Right lobe of liver (tissue), 4 donors: ENCODE measurements at regions not wholly inside any gene's neighbourhood (a gene's known extent, or its start where the extent isn't known, plus 50 kb on each side); places are given as distances from the start of the nearest gene placed in this dataset.

Experiments used
- CTCF ChIP-seq, 4 donors: fragments of 200-600 bp in 3 of 4; fragments of 450-650 bp in 1 of 4; IDR thresholded peaks; one replicate each; pipeline versions ENCODE4 v1.5.1 to v1.8.0; 2016 to 2022; ENCODE audit warnings: antibody characterized with exemption in 4 of 4, mild to moderate bottlenecking in 2 of 4
- POLR2A ChIP-seq: fragments of 450-650 bp; IDR thresholded peaks from one replicate; pipeline ENCODE4 v1.6.1; 2017; ENCODE audit warnings: antibody characterized with exemption, mild to moderate bottlenecking
- donor health status: DM: no; HTN: no; CAD: no.
- donor health status: DM: no; HTN: no; CAD: no.
- donor health status: DM: no; HTN: yes; CAD: no.

- TF ChIP-seq CTCF (IDR thresholded peaks at IDR 0.05), result no peak
- no peak for TF ChIP-seq POLR2A
Measured at GRCh38 chr9:13556656-13557055, 277.2 kb upstream of the MPDZ start.
